ENCODE measurements at regions not wholly inside any gene's neighbourhood (a gene's known extent, or its start where the extent isn't known, plus 50 kb on each side); places are given as distances from the start of the nearest gene placed in this dataset.
"Not testable (repeated sequence)": the region's sequence is repeated elsewhere in the genome, so short reads cannot be mapped to it uniquely, and the experiment has no call there.

- no peak for DNase-seq (ENCODE audit: extremely low read depth, low read depth)
Measured at GRCh38 chr13:88183440-88183839, 512.3 kb downstream of the SLITRK5 start.

- no peak for DNase-seq (ENCODE audit: extremely low read depth, low read depth)
Measured at GRCh38 chr13:88188986-88189385, 517.8 kb downstream of the SLITRK5 start.

GRCh38 chr13:88189728-88190127 lies 518.6 kb downstream of the SLITRK5 start:
- no peak for DNase-seq (ENCODE audit: extremely low read depth, low read depth)

- no peak for DNase-seq (ENCODE audit: extremely low read depth, low read depth)
Measured at GRCh38 chr13:88196106-88196505, 524.9 kb downstream of the SLITRK5 start.

- DNase-seq (ENCODE audit: extremely low read depth, low read depth) = no peak
Measured at GRCh38 chr13:88217372-88217771, 546.2 kb downstream of the SLITRK5 start.

GRCh38 chr13:88217883-88218282 lies 546.7 kb downstream of the SLITRK5 start:
- DNase-seq (ENCODE audit: extremely low read depth, low read depth) = no peak

GRCh38 chr13:88223958-88224357 lies 552.8 kb downstream of the SLITRK5 start:
- no peak for DNase-seq (ENCODE audit: extremely low read depth, low read depth)

GRCh38 chr13:88235441-88235840 lies 564.3 kb downstream of the SLITRK5 start:
- DNase-seq (ENCODE audit: extremely low read depth, low read depth) = no peak

- no peak for DNase-seq (ENCODE audit: extremely low read depth, low read depth)
Measured at GRCh38 chr13:88246239-88246638, 575.1 kb downstream of the SLITRK5 start.

GRCh38 chr13:88248393-88248792 lies 577.2 kb downstream of the SLITRK5 start:
- no peak for DNase-seq (ENCODE audit: extremely low read depth, low read depth)

- DNase-seq (ENCODE audit: extremely low read depth, low read depth) = no peak
Measured at GRCh38 chr13:88257706-88258105, 586.5 kb downstream of the SLITRK5 start.

- no peak for DNase-seq (ENCODE audit: extremely low read depth, low read depth)
Measured at GRCh38 chr13:88263808-88264207, 592.6 kb downstream of the SLITRK5 start.

GRCh38 chr13:88281841-88282240 lies 610.7 kb downstream of the SLITRK5 start:
- DNase-seq (ENCODE audit: extremely low read depth, low read depth) = no peak

- no peak for DNase-seq (ENCODE audit: extremely low read depth, low read depth)
Measured at GRCh38 chr13:88285329-88285728, 614.2 kb downstream of the SLITRK5 start.

GRCh38 chr13:88288326-88288725 lies 617.2 kb downstream of the SLITRK5 start:
- DNase-seq (ENCODE audit: extremely low read depth, low read depth) = no peak

- not testable (repeated sequence) for DNase-seq (ENCODE audit: extremely low read depth, low read depth)
Measured at GRCh38 chr13:88291731-88292130, 620.6 kb downstream of the SLITRK5 start.

GRCh38 chr13:88294368-88294767 lies 623.2 kb downstream of the SLITRK5 start:
- DNase-seq (ENCODE audit: extremely low read depth, low read depth) = no peak

GRCh38 chr13:88303157-88303556 lies 632.0 kb downstream of the SLITRK5 start:
- DNase-seq (ENCODE audit: extremely low read depth, low read depth) = no peak

- DNase-seq (ENCODE audit: extremely low read depth, low read depth) = no peak
Measured at GRCh38 chr13:88303605-88304004, 632.4 kb downstream of the SLITRK5 start.

GRCh38 chr13:88314496-88314895 lies 643.3 kb downstream of the SLITRK5 start:
- DNase-seq (ENCODE audit: extremely low read depth, low read depth) = no peak

GRCh38 chr13:88329066-88329465 lies 657.9 kb downstream of the SLITRK5 start:
- DNase-seq (ENCODE audit: extremely low read depth, low read depth) = no peak

- DNase-seq (ENCODE audit: extremely low read depth, low read depth) = no peak
Measured at GRCh38 chr13:88339271-88339741, 668.1 kb downstream of the SLITRK5 start.

GRCh38 chr13:88345171-88345847 lies 674.1 kb downstream of the SLITRK5 start:
- DNase-seq (ENCODE audit: extremely low read depth, low read depth) = no peak
